NOMO-1 (cell line): ENCODE measurements at regions not wholly inside any gene's neighbourhood (a gene's known extent, or its start where the extent isn't known, plus 50 kb on each side); places are given as distances from the start of the nearest gene placed in this dataset.
"Not testable (repeated sequence)": the region's sequence is repeated elsewhere in the genome, so short reads cannot be mapped to it uniquely, and the experiment has no call there.

Experiments used
- DNase-seq, 2 experiments: peaks; one replicate each; lab custom pipeline; 2025; ENCODE audit not compliant: unreplicated experiment in 2 of 2; lab: John Stamatoyannopoulos, UW

DNA sequence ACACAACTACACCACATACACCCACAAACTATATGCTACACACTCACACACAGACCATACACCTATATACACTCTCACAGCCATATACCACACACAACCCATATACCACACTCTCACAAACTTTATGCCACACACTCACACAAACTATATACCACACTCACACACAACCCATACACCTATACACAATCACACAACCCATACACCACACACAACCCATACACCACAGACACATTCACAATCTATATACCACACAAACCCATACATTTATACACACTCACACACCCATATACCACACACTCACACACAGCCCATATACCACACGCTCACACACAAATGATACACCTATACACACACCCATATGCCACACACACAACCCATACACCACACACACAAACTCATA is 163.3 kb downstream of the TMEM121 start:
- no peak for DNase-seq

DNA sequence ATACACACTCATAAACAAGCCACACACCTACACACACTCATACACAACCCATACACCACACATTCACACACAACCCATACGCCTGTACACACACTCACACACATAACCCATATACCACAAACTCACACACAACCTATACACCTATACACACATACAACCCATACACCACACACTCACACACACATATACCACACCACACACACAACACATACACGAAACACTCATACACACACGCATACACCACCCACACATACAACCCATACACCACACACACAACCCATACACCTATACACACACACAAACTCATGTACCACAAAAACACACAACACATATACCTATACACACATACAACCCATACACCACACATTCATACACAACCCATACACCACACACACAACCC is 164.3 kb downstream of the TMEM121 start:
- DNase-seq: no peak

DNA sequence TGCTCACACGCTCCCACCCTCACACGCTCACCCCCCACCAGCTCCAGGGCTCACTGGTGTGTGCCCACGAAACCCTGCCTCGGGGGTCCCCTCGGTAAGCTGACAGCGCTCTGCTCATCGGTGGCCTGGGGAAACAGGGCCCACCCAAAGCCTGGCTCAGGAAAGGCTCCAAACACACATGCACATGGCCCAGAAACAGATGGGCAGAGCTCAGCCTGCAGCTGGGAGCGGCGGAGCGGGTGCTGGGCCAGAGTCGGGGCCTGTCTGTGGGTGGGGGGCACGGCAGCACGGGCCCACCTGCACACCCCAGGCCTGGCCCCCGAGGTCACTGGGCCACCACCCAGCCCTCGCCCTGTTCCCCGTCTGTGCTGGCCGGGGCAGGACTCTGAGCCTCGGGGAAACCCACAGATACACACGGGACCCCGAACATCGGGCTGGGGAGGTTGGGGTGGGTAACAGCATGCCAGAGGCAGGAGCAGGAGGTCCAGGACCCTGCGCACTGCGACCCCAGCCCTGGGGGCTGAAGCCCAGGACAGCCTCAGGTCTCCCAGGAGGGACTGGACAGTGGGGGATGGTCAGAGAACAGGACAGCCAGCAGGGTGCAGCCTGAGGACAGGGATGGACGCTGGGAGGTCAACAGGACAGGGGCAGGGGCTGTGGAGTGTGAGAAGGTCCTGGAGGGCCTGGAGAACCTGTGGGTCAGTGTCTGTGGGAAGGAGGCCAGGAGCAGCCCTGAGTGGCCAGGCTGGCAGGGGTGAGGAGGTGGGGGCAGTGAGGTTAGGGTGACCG is 165.1 kb downstream of the TMEM121 start:
- not testable (repeated sequence) for DNase-seq

DNA sequence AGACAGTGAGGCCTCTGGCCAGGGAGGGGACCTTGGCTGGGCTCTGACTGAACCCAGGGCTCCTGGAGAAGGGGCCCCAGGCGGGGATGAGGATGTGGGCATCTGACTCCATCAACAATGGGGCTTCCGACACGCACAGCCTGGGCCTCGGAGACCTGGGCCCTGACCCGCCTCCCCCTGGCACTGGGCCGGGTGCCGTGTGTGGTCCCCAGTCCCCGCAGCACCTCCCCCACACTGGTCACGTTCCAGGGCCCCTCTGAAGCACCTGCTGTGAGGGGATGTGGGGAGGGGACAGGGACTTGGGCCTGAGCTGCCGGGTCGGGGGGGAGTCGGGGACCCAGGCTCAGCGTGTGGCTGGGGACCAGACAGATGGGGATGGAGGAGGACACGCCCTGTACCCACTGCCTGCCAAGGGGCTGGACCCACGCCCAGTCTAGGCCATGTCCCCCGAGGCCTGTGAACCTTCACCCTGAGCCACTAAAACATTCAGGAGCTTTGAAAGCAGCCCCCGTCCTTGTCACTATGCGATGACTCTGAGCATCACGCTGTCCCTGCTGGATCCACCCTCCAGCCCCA is 165.8 kb downstream of the TMEM121 start:
- DNase-seq: not testable (repeated sequence)

DNA sequence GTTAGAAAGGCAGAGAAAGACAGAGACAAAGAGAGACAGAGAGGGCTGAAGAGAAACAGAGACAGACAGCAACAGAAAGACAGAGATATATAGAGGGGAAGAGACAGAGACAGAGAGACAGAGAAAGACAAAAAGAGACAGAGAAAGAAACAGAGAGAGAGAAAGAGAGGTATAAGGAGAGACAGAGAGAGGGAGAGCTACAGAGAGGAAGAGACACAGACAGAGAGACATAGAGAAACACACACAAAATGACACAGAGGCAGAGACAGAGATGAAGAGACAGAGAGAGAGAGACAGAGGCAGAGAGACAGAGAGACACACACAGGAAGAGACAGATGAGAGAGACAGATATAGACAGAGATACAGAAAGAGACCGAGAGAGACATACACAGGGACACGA is 168.6 kb downstream of the TMEM121 start:
- no peak for DNase-seq

DNA sequence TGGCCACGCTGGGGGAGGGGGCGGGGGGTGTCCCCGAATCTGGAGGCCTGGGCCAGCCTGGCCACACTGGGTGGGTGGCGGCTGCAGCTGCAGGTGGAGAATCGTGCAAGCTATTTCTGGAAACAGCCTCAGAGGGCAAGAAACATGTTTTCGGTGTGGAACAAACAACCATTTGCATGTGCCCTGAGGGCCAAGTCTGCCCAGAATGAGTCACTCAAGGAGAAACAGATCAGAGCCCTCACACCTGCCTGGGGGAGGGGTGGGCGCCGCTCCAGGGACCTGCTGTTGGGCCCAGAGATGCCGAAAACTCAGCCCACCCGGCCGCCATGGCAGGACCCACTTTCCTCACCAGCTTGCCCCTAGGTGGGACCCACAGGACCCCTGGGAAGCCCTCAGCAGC is 170.0 kb downstream of the TMEM121 start:
- DNase-seq: not testable (repeated sequence)

DNA sequence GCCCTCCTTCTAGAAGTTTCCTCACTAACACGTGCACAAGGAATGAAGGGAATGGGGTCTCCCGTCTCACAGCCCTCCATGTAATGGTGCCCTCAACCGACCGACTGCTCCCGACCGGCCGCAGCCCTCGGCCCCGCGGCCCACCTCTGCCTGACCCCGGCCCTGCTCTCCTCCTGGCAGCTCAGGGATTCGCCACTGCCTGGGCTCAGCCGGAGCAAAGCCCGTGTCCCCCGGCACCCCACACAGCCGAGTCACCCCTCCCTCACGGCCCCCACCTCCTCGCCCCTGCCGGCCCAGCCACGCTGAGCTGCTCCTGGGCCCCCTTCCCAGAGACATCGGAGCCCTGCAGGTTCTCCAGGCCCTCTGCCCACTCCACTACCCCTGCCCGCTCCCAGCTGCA is 171.0 kb downstream of the TMEM121 start:
- not testable (repeated sequence) for DNase-seq

DNA sequence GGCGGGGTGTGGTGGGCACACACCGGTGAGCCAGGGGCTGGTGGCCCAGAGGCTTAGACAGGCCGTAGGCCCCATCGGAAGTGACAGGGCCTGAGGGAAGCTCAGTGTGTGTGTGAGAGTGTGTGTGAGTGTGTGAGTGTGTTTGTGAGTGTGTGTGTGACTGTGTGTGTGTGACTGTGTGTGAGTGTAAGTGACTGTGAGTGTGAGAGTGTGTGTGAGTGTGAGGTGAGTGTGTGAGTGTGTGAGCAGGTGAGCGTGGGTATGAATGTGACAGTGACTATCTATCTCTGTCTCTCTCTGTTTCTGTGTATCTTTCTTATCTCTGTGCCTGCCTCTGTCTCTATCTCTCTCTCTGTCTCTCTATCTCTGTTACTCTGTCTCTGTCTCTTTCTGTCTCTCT is 171.6 kb downstream of the TMEM121 start:
- DNase-seq: not testable (repeated sequence)

DNA sequence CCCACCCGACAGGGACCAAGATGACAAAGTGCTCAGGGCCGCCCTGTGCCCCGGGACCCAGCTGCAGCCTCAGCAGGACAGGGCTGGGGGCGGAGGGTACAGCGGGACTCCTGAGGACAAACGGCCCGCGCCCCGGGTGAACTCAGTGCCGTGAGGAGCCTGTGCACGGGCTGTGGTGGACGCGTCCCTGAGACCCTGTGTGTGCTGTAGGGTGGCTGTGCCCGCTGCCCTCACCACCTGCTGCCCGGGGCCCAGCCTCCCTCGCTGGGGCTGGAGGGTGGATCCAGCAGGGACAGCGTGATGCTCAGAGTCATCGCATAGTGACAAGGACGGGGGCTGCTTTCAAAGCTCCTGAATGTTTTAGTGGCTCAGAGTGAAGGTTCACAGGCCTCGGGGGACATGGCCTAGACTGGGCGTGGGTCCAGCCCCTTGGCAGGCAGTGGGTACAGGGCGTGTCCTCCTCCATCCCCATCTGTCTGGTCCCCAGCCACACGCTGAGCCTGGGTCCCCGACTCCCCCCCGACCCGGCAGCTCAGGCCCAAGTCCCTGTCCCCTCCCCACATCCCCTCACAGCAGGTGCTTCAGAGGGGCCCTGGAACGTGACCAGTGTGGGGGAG is 172.7 kb downstream of the TMEM121 start:
- DNase-seq: not testable (repeated sequence)

DNA sequence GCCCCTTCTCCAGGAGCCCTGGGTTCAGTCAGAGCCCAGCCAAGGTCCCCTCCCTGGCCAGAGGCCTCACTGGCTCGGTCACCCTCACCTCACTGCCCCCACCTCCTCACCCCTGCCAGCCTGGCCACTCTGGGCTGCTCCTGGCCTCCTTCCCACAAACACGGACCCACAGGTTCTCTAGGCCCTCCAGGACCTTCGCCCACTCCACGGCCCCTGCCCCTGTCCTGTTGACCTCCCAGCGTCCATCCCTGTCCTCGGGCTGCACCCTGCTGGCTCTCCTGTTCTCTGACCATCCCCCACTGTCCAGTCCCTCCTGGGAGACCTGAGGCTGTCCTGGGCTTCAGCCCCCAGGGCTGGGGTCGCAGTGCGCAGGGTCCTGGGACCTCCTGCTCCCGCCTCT is 173.3 kb downstream of the TMEM121 start:
- not testable (repeated sequence) for DNase-seq

DNA sequence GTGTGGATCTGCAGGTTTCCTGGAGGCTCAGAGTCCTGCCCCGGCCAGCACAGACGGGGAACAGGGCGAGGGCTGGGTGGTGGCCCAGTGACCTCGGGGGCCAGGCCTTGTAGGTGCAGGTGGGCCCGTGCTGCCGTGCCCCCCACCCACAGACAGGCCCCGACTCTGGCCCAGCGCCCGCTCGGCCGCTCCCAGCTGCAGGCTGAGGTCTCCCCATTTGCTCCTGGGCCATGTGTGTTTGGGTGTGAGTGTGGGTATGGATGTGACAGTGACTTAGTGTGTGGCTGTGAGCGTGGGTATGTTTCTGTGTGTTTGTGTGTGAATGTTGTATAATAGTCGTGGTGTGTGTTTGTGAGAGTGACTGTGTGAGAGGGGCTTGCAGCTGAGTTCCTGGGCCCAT is 173.8 kb downstream of the TMEM121 start:
- DNase-seq: not testable (repeated sequence)

DNA sequence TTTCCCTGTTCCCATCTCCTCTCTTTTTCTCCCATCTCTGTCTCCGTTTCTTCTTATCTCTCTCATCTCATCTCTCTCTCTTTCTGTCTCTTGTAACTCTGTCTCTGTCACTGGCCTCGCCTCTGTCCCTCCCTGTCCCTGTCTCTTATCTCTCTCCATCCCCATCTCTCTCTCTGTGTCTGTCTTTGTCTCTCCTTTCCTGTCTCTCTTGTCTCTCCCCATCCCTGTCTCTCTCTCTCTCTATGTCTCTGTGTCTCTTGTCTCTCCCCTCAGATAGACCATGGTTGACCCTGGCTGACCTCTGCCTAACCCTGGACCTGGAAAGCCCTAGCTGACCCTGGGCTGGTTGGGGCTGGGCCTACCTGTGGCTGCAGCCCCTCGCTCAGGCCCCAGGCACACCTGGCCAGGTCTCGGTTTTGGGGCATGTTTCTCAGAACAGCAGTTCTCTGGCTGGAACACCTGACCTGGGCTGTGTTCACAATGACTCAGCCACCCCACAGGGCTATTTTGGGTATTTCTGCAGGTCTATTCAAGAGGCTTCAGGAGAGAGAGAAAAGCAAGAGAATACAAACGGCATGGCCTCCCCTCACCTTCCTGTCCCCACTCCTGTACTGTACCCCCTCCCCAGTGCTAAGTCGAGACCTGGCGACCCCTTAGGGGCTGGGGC is 174.4 kb downstream of the TMEM121 start:
- DNase-seq: no peak

DNA sequence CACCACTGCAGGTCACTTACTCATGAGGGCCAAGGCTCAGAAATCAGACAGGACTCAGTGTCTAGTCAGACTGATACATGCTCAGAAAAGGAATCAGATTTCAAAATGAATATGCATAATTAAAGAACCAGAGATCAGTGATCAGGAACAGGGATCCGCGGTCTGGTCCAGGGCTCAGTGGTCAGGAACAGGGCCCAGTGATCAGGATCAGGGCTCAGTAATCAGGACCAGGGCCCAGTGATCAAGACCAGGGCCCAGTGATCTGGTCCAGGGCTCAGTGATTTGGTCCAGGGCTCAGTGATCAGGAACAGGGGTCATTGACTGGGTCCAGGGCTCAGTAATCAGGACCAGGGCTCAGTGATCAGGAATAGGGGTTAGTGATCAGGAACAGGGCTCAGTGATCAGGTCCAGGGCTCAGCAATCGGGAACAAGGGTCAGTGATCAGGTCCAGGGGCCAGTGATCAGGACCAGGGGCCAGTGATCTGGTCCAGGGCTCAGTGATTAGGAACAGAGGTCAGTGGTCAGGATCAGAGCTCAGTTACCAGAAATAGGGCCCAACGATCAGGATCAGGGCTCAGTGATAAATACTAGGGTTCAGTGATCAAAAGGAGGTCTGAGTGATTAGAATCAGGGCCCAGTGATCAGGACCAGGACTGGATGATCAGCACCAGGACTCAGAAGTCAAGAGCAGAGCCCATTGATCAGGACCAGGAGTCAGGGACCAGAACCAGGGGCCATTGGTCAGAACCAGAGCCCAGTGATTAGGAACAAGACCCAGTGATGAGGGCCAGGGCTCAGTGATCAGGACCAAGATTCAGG is 175.3 kb downstream of the TMEM121 start:
- no peak for DNase-seq

DNA sequence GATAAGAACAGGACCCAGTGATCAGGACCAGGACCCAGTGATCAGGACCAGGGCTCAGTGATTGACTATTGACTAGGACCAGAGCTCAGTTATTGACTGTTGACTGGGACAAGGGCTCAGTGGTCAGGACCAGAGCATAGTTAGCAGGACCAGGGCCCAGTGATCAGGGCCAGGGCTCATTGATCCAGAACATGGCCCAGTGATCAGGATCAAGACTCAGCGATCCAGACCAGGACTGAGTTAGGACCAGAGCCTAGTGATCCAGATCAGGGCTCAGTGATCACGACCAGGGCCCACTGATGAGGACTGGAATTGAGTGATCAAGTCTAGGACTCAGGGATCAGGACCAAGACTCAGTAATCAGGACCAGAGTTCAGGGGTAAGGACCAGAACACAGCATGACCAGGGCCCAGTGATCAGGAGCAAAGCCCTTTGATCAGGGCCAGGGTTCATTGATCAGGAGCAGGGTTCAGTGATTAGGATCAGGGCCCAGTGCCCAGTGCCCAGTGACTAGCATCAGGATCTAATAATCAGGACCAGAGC is 176.0 kb downstream of the TMEM121 start:
- no peak for DNase-seq

DNA sequence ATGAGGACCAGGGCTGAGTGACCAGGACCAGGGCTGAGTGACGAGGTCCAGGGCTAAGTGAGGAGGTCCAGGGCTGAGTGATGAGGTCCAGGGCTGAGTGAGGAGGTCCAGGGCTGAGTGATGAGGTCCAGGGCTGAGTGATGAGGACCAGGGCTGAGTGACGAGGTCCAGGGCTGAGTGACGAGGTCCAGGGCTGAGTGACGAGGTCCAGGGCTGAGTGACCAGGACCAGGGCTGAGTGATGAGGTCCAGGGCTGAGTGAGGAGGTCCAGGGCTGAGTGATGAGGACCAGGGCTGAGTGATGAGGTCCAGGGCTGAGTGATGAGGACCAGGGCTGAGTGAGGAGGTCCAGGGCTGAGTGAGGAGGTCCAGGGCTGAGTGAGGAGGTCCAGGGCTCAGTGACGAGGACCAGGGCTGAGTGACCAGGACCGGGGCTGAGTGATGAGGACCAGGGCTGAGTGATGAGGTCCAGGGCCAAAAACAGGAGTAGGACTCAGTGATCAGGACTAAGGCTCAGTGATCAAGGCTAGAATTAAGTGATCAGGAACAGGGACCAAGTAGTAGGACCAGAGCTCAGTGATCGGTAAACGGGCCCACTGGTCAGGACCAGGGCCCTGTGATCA is 176.8 kb downstream of the TMEM121 start:
- not testable (repeated sequence) for DNase-seq

DNA sequence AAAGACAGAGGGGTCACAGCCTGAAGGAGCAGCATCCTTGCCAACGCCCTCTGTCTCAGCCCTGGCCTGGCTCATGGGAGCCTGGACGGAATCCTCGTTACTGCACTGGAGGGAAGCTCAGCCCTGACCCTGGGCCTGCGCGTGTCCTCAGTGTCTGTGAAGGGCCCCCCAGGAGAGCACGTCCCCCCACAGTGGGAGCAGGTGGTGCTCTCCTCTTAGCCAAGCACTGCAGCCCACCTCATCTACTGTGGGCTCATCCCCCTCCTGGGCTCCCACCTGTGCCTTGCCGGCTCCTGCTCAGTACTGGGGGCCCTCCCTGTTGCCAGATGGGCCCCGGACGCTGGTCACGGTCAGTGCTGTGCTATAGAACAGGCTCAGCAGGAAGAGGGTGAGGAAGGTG is 177.7 kb downstream of the TMEM121 start:
- not testable (repeated sequence) for DNase-seq

DNA sequence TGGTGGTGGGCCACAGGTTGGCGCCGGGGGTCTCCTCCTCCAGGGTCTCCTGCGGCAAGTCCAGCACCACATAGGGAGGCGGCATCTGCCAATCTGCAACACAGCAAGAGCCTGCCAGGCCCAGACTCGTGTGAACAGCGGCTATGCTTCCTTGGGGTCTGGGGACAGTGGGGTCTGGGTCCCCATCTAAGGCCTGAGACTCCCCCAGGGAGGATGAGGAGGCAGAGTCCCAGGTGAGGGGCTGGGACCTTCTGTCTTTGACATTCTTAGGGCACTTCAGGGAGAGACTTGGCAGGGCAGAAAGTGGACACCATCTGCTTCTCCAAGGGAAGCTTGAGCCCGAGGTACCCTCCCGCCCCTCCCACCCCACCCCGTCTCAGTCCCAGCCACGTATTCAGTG is 178.1 kb downstream of the TMEM121 start:
- not testable (repeated sequence) for DNase-seq

DNA sequence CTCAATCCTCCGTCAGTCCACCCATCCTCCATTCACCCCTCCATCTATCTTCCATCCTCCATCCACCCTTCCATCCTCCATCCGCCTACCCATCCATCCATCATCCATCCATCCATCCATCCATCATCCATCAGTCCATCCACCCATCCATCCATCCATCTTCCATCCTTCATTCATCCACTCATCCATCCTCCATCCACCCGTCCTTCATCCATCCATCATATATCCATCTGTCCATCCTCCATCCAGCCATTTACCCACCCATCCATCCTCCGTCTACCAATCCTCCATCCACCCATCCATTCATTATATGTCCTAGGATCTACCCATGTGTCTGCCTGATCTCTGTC is 179.1 kb downstream of the TMEM121 start:
- not testable (repeated sequence) for DNase-seq

DNA sequence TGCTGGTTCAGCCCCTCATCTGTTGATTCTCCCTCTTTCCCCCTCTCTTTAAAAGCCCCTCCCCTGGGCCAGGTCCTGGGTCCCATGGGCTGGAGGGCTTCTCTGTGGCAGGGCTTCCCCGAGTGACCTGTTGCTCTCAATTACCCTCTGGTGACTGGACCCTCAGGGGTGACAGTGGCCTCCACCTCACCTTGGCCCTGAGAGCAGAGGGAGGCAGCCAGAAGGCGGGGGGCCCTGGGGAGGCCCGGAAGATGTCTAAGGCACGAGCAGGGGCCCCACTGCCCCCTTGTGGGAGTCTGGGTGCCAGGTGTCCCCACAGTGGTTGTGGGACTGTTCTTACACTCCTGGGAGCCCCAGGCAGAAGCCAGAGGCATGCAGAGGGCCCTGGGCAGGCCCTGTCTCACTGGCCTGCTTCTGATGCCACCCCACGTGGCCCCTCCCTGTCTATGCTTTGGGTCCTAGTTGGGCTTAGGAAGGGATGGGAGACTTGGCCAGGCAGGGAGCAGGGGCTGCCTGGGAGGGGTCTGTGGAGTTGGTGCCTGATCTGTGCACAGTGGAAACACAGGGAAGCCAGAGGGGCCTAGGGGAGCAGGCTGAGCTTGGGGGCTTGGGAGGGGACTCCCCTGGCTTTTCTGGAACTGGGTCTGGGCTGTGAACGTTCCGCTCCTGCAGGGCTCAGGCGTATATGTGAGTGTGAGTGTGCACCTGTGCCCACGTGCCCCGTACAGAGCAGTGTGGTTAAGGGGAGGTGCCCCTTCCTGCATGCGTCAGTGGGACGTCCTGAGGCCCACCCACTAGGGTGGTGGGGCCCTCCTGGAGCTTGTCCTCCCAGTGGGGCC is 179.7 kb downstream of the TMEM121 start:
- not testable (repeated sequence) for DNase-seq
